HEK293 (cell line): ENCODE measurements at regions not wholly inside any gene's neighbourhood (a gene's known extent, or its start where the extent isn't known, plus 50 kb on each side); places are given as distances from the start of the nearest gene placed in this dataset.
A peak's percentile ranks its signal among the peaks of the same experiment; 100 is the strongest.

Experiments used
- GLIS1 ChIP-seq: fragments of 450-650 bp; formaldehyde crosslinking; IDR thresholded peaks from 2 replicates; pipeline ENCODE4 v1.5.1; 2016; ENCODE audit warnings: missing biosample characterization, missing genetic modification characterization
- IKZF3 ChIP-seq: fragments of 450-650 bp; IDR thresholded peaks from 2 replicates; pipeline ENCODE4 v1.5.0; 2018; ENCODE audit warnings: missing biosample characterization, mild to moderate bottlenecking, missing genetic modification characterization, moderate library complexity
- KLF10 ChIP-seq: fragments of 450-650 bp; IDR thresholded peaks from 2 replicates; pipeline ENCODE4 v1.5.1; 2018; ENCODE audit warnings: missing biosample characterization, mild to moderate bottlenecking, missing genetic modification characterization
- KLF9 ChIP-seq: fragments of 450-650 bp; formaldehyde crosslinking; IDR thresholded peaks from 2 replicates; pipeline ENCODE4 v1.5.1; 2016; ENCODE audit warnings: missing biosample characterization, missing genetic modification characterization, low read depth
- MZF1 ChIP-seq: fragments of 450-650 bp; formaldehyde crosslinking; IDR thresholded peaks from 2 replicates; pipeline ENCODE4 v1.5.1; 2017; ENCODE audit warnings: missing biosample characterization, missing genetic modification characterization, borderline replicate concordance
- REPIN1 ChIP-seq: fragments of 450-650 bp; formaldehyde crosslinking; IDR thresholded peaks from 2 replicates; pipeline ENCODE4 v1.5.1; 2017; ENCODE audit warnings: missing biosample characterization, missing genetic modification characterization, low read depth
- YY1 ChIP-seq: fragments of 450-650 bp; formaldehyde crosslinking; IDR thresholded peaks from 2 replicates; pipeline ENCODE4 v1.5.1; 2018; ENCODE audit warnings: missing biosample characterization, missing genetic modification characterization
- ZBTB1 ChIP-seq: fragments of 450-650 bp; formaldehyde crosslinking; IDR thresholded peaks from 2 replicates; pipeline ENCODE4 v1.5.1; 2016; ENCODE audit warnings: missing biosample characterization, missing genetic modification characterization
- ZBTB17 ChIP-seq: fragments of 450-650 bp; formaldehyde crosslinking; IDR thresholded peaks from 2 replicates; pipeline ENCODE4 v1.5.1; 2016; ENCODE audit warnings: missing biosample characterization, missing genetic modification characterization
- ZEB2 ChIP-seq: fragments of 450-650 bp; formaldehyde crosslinking; IDR thresholded peaks from 2 replicates; pipeline ENCODE4 v1.5.1; 2016; ENCODE audit warnings: missing biosample characterization, missing genetic modification characterization
- ZFP41 ChIP-seq: fragments of 450-650 bp; formaldehyde crosslinking; IDR thresholded peaks from 2 replicates; pipeline ENCODE4 v1.5.1; 2016; ENCODE audit warnings: missing biosample characterization, missing genetic modification characterization, borderline replicate concordance
- ZNF133 ChIP-seq: fragments of 450-650 bp; formaldehyde crosslinking; IDR thresholded peaks from 2 replicates; pipeline ENCODE4 v1.5.1; 2016; ENCODE audit warnings: missing biosample characterization, missing genetic modification characterization
- ZNF140 ChIP-seq: fragments of 450-650 bp; formaldehyde crosslinking; IDR thresholded peaks from 2 replicates; pipeline ENCODE4 v1.5.1; 2016; ENCODE audit warnings: missing biosample characterization, missing genetic modification characterization
- ZNF157 ChIP-seq: fragments of 450-650 bp; formaldehyde crosslinking; IDR thresholded peaks from 2 replicates; pipeline ENCODE4 v1.5.1; 2016; ENCODE audit warnings: missing biosample characterization, missing genetic modification characterization
- ZNF169 ChIP-seq: fragments of 450-650 bp; formaldehyde crosslinking; IDR thresholded peaks from 2 replicates; pipeline ENCODE4 v1.5.1; 2016; ENCODE audit warnings: missing biosample characterization, missing genetic modification characterization
- ZNF19 ChIP-seq: fragments of 450-650 bp; formaldehyde crosslinking; IDR thresholded peaks from 2 replicates; pipeline ENCODE4; 2016; ENCODE audit warnings: missing biosample characterization, missing genetic modification characterization, low read depth
- ZNF24 ChIP-seq: fragments of 450-650 bp; formaldehyde crosslinking; IDR thresholded peaks from 2 replicates; pipeline ENCODE4 v1.5.1; 2016; ENCODE audit warnings: missing biosample characterization, missing genetic modification characterization
- ZNF266 ChIP-seq: fragments of 450-650 bp; formaldehyde crosslinking; IDR thresholded peaks from 2 replicates; pipeline ENCODE4 v1.5.1; 2016; ENCODE audit warnings: missing biosample characterization, missing genetic modification characterization, low read depth
- ZNF274 ChIP-seq, 2 experiments: fragments of 200-500 bp in 1 of 2; fragments of 450-650 bp in 1 of 2; sonication (Bioruptor generic) in 1 of 2; formaldehyde crosslinking in 1 of 2; IDR thresholded peaks; 2 replicates each; pipeline versions ENCODE4 v1.5.1 to v1.6.1; 2014 to 2016; ENCODE audit warnings: borderline replicate concordance in 1 of 2, inconsistent platforms in 1 of 2, low read length in 1 of 2, missing biosample characterization in 1 of 2, missing genetic modification characterization in 1 of 2
- ZNF324 ChIP-seq: fragments of 450-650 bp; formaldehyde crosslinking; IDR thresholded peaks from 2 replicates; pipeline ENCODE4 v1.5.1; 2016; ENCODE audit warnings: missing biosample characterization, missing genetic modification characterization
- ZNF404 ChIP-seq: fragments of 450-650 bp; formaldehyde crosslinking; IDR thresholded peaks from 2 replicates; pipeline ENCODE4 v1.5.1; 2017; ENCODE audit warnings: missing biosample characterization, missing genetic modification characterization
- ZNF423 ChIP-seq: fragments of 450-650 bp; formaldehyde crosslinking; IDR thresholded peaks from 2 replicates; pipeline ENCODE4 v1.5.1; 2016; ENCODE audit warnings: missing biosample characterization, missing genetic modification characterization
- ZNF48 ChIP-seq: fragments of 450-650 bp; formaldehyde crosslinking; IDR thresholded peaks from 2 replicates; pipeline ENCODE4 v1.5.1; 2016; ENCODE audit warnings: missing biosample characterization, missing genetic modification characterization
- ZNF555 ChIP-seq: fragments of 450-650 bp; formaldehyde crosslinking; conservative IDR thresholded peaks from 2 replicates; pipeline ENCODE4 v1.5.1; 2017; ENCODE audit warnings: missing biosample characterization, mild to moderate bottlenecking, missing genetic modification characterization, inconsistent platforms
- ZNF621 ChIP-seq: fragments of 450-650 bp; formaldehyde crosslinking; IDR thresholded peaks from 2 replicates; pipeline ENCODE4 v1.5.1; 2017; ENCODE audit warnings: missing biosample characterization, missing genetic modification characterization
- ZNF629 ChIP-seq: fragments of 450-650 bp; formaldehyde crosslinking; IDR thresholded peaks from 2 replicates; pipeline ENCODE4 v1.5.1; 2017; ENCODE audit warnings: missing biosample characterization, missing genetic modification characterization
- ZNF791 ChIP-seq: fragments of 450-650 bp; formaldehyde crosslinking; IDR thresholded peaks from 2 replicates; pipeline ENCODE4 v1.5.1; 2016; ENCODE audit warnings: missing biosample characterization, missing genetic modification characterization
- ZNF843 ChIP-seq: fragments of 450-650 bp; formaldehyde crosslinking; IDR thresholded peaks from 2 replicates; pipeline ENCODE4 v1.5.1; 2016; ENCODE audit warnings: missing biosample characterization, missing genetic modification characterization
- ZSCAN23 ChIP-seq: fragments of 450-650 bp; formaldehyde crosslinking; IDR thresholded peaks from 2 replicates; pipeline ENCODE4 v1.5.1; 2016; ENCODE audit warnings: missing biosample characterization, missing genetic modification characterization
- TF ChIP-seq, protein P1 (sequence below): fragments of 450-650 bp; IDR thresholded peaks from 2 replicates; pipeline ENCODE4 v1.5.1; 2018; ENCODE audit warnings: missing biosample characterization, mild to moderate bottlenecking, missing genetic modification characterization
- TF ChIP-seq, protein P2 (sequence below): fragments of 450-650 bp; formaldehyde crosslinking; IDR thresholded peaks from 2 replicates; pipeline ENCODE4 v1.5.1; 2016; ENCODE audit warnings: missing biosample characterization, missing genetic modification characterization
- TF ChIP-seq, protein P3 (sequence below): fragments of 450-650 bp; formaldehyde crosslinking; IDR thresholded peaks from 2 replicates; pipeline ENCODE4; 2016; ENCODE audit warnings: missing biosample characterization, missing genetic modification characterization
- TF ChIP-seq, protein P4 (sequence below): fragments of 450-650 bp; formaldehyde crosslinking; IDR thresholded peaks from 2 replicates; pipeline ENCODE4 v1.5.1; 2017; ENCODE audit warnings: missing biosample characterization, missing genetic modification characterization
- TF ChIP-seq, protein P5 (sequence below): fragments of 450-650 bp; formaldehyde crosslinking; IDR thresholded peaks from 2 replicates; pipeline ENCODE4 v1.5.1; 2016; ENCODE audit warnings: missing biosample characterization, missing genetic modification characterization

DNA sequence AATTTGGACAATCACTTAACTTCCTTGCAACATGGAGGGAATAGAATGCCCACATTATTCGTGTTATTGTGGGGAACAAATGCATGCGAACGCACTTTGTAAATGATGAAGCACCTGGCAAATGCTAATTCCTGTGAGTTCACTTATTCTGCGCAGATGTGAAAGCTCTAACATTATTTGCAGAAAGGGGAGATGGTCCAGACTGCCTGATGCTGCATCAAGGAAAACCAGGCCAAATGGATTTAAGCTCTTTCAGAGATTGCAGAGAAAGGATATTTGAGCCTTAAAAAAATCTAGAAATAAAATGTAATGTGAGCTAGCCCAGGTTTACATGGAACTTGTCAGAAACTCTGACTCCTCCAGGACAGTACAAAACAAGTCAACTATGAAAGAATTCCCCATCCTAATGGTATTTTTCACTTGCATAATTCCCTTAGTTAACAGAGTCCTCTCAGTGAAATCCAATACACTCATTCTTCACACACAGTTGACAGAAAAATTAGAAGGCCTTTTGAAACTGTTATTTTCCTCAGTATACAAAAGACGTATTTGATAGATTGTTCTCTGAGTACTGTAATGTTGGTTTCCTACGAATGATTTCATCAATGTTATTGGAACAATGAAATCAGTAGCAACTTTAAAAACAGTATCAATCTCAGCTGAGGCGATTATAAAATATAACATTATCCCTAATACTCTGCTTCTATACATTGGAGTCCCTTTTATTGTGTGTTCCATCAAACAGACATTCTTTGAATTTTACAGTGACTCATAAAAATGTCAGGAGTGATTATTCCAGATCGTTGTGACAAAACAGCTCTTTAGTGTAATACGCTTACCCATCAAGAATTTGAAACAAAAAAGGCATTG lies 136.3 kb upstream of the ANK3 start (continued):
- TF ChIP-seq, protein P1, sequence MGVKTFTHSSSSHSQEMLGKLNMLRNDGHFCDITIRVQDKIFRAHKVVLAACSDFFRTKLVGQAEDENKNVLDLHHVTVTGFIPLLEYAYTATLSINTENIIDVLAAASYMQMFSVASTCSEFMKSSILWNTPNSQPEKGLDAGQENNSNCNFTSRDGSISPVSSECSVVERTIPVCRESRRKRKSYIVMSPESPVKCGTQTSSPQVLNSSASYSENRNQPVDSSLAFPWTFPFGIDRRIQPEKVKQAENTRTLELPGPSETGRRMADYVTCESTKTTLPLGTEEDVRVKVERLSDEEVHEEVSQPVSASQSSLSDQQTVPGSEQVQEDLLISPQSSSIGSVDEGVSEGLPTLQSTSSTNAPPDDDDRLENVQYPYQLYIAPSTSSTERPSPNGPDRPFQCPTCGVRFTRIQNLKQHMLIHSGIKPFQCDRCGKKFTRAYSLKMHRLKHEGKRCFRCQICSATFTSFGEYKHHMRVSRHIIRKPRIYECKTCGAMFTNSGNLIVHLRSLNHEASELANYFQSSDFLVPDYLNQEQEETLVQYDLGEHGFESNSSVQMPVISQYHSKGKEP, result 0 out of 2 replicates have a peak, but pooled peaks have one; percentile 2
- TF ChIP-seq ZNF133, result no peak
- no peak for TF ChIP-seq ZNF48
- TF ChIP-seq REPIN1, result no peak
- TF ChIP-seq, protein P2, sequence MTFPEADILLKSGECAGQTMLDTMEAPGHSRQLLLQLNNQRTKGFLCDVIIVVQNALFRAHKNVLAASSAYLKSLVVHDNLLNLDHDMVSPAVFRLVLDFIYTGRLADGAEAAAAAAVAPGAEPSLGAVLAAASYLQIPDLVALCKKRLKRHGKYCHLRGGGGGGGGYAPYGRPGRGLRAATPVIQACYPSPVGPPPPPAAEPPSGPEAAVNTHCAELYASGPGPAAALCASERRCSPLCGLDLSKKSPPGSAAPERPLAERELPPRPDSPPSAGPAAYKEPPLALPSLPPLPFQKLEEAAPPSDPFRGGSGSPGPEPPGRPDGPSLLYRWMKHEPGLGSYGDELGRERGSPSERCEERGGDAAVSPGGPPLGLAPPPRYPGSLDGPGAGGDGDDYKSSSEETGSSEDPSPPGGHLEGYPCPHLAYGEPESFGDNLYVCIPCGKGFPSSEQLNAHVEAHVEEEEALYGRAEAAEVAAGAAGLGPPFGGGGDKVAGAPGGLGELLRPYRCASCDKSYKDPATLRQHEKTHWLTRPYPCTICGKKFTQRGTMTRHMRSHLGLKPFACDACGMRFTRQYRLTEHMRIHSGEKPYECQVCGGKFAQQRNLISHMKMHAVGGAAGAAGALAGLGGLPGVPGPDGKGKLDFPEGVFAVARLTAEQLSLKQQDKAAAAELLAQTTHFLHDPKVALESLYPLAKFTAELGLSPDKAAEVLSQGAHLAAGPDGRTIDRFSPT (tag by site-specific recombination), result peak; percentile 70; the same call in 1 of the 2 replicates
- TF ChIP-seq ZNF19, result no peak
- no peak for TF ChIP-seq ZNF404 (tag by site-specific recombination)
- TF ChIP-seq, protein P3, sequence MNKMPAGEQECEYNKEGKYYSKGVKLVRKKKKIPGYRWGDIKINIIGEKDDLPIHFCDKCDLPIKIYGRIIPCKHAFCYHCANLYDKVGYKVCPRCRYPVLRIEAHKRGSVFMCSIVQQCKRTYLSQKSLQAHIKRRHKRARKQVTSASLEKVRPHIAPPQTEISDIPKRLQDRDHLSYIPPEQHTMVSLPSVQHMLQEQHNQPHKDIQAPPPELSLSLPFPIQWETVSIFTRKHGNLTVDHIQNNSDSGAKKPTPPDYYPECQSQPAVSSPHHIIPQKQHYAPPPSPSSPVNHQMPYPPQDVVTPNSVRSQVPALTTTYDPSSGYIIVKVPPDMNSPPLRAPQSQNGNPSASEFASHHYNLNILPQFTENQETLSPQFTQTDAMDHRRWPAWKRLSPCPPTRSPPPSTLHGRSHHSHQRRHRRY, result no peak
- no peak for TF ChIP-seq ZNF24 (tag by site-specific recombination)
- TF ChIP-seq KLF9, result no peak
- TF ChIP-seq MZF1, result peak; percentile 81
- TF ChIP-seq ZNF843, result 0 out of 2 replicates have a peak, but pooled peaks have one; percentile 78
- TF ChIP-seq ZNF140, result no peak
- TF ChIP-seq ZNF157, result no peak
- TF ChIP-seq, protein P4, sequence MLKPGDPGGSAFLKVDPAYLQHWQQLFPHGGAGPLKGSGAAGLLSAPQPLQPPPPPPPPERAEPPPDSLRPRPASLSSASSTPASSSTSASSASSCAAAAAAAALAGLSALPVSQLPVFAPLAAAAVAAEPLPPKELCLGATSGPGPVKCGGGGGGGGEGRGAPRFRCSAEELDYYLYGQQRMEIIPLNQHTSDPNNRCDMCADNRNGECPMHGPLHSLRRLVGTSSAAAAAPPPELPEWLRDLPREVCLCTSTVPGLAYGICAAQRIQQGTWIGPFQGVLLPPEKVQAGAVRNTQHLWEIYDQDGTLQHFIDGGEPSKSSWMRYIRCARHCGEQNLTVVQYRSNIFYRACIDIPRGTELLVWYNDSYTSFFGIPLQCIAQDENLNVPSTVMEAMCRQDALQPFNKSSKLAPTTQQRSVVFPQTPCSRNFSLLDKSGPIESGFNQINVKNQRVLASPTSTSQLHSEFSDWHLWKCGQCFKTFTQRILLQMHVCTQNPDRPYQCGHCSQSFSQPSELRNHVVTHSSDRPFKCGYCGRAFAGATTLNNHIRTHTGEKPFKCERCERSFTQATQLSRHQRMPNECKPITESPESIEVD (tag by site-specific recombination), result peak; percentile 93
- no peak for TF ChIP-seq ZNF266
- no peak for TF ChIP-seq YY1 (tag by site-specific recombination)
- TF ChIP-seq ZFP41 (tag by site-specific recombination), result no peak
- peak; percentile 62; the same call in 1 of the 2 replicates for TF ChIP-seq ZEB2
- TF ChIP-seq ZBTB1 (tag by site-specific recombination), result no peak
- TF ChIP-seq KLF10 (tag by site-specific recombination), result no peak
- TF ChIP-seq ZBTB17, result peak; percentile 39; the same call in 1 of the 2 replicates
- TF ChIP-seq ZNF621 (tag by site-specific recombination), result no peak
- no peak for TF ChIP-seq ZNF169 (tag by site-specific recombination)
- TF ChIP-seq ZNF629, result 0 out of 2 replicates have a peak, but pooled peaks have one; percentile 31
- no peak for TF ChIP-seq ZNF791 (tag by site-specific recombination)
- no peak for TF ChIP-seq ZNF274 (IDR thresholded peaks at IDR 0.05; ENCODE audit: low read length)
- TF ChIP-seq ZNF274 (tag by site-specific recombination; IDR thresholded peaks at IDR 0.05; ENCODE audit: borderline replicate concordance), result no peak
- TF ChIP-seq ZSCAN23 (tag by site-specific recombination), result no peak
- TF ChIP-seq, protein P5, sequence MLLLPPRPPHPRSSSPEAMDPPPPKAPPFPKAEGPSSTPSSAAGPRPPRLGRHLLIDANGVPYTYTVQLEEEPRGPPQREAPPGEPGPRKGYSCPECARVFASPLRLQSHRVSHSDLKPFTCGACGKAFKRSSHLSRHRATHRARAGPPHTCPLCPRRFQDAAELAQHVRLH, result 0 out of 2 replicates have a peak, but pooled peaks have one; percentile 15
- no peak for TF ChIP-seq ZNF324
- TF ChIP-seq ZNF555 (tag by site-specific recombination), result no peak
- no peak for TF ChIP-seq GLIS1 (tag by site-specific recombination)
- TF ChIP-seq IKZF3 (tag by site-specific recombination), result no peak
- TF ChIP-seq ZNF423 (tag by site-specific recombination), result no peak
